Ovary (tissue), 7 donors: ENCODE measurements at regions not wholly inside any gene's neighbourhood (a gene's known extent, or its start where the extent isn't known, plus 50 kb on each side); places are given as distances from the start of the nearest gene placed in this dataset.

ENCODE experiments used
- DNase-seq, 5 donors: peaks; one replicate each; pipeline ENCODE4 v3.0.0-alpha.2; 2019 to 2020
- H3K27ac ChIP-seq, 2 donors: fragments of 200-600 bp; one replicate each; pipeline versions ENCODE4 v1.5.1 to v1.8.0; 2019 to 2022
- H3K27me3 ChIP-seq: fragments of 200-600 bp; one replicate; pipeline ENCODE4 v1.8.0; 2022
- H3K36me3 ChIP-seq: fragments of 200-600 bp; sonication (generic); one replicate; pipeline ENCODE4 v1.5.1; 2019
- H3K4me1 ChIP-seq: one replicate; pipeline ENCODE4 v1.8.1; 2013; ENCODE audit warnings: mild to moderate bottlenecking, moderate library complexity; ENCODE audit not compliant: insufficient read depth
- H3K4me3 ChIP-seq: fragments of 200-600 bp; sonication (generic); one replicate; pipeline ENCODE4 v1.5.1; 2017
- H3K9me3 ChIP-seq, 2 donors: fragments of 200-600 bp in 1 of 2; sonication (generic) in 1 of 2; one replicate each; pipeline versions ENCODE4 v1.5.1 to v1.8.1; 2013 to 2019; ENCODE audit warnings: mild to moderate bottlenecking in 1 of 2, moderate library complexity in 1 of 2
- EP300 ChIP-seq: sonication (generic); formaldehyde crosslinking; IDR thresholded peaks from one replicate; pipeline ENCODE4 v1.6.1; 2017; ENCODE audit warnings: antibody characterized with exemption
- POLR2A ChIP-seq: fragments of 450-650 bp; IDR thresholded peaks from one replicate; pipeline ENCODE4 v1.6.1; 2017; ENCODE audit warnings: antibody characterized with exemption, mild to moderate bottlenecking, moderate library complexity
- WGBS, 3 donors: extraction: QIAGEN DNeasy Blood & Tissue Kit in 1 of 3; methylation state at CpG; one replicate each; pipeline versions ENCODE4 v1.1.5 to v1.1.7; 2013 to 2017; 5-methylcytosine and 5-hydroxymethylcytosine counted together
- intact Hi-C, 4 donors: fragments of 100-400 bp; cut with DNase I; formaldehyde crosslinking; loops; one replicate each; pipeline versions ENCODE4 v1.11.0 to v1.15.1; 2022 to 2023
- TF ChIP-seq, protein P1 (sequence below), 3 donors: fragments of 450-650 bp in 2 of 3; fragments of 200-600 bp in 1 of 3; IDR thresholded peaks; one replicate each; pipeline versions ENCODE4 v1.5.1 to v1.8.0; 2016 to 2022; ENCODE audit warnings: antibody characterized with exemption in 3 of 3, mild to moderate bottlenecking in 1 of 3
- donor health status: DM: no; HTN: no; CAD: no; lungs with moderate emphysema.
- donor health status: DM: no; HTN: no; CAD: no.
- donor health status: Bipolar disorder and iron deficiency.
- donor health status: DM: no; HTN: no; CAD: no.
- donor health status: DM: yes; HTN: yes; CAD: no.

- intact Hi-C loops: no loop called here
- Histone ChIP-seq H3K4me1 (no peaks in the 10 kb centered on the region), H3K27ac (no peak overlapping the region), H3K9me3 (no peaks in the 10 kb centered on the region), H3K36me3 (no peaks in the 10 kb centered on the region), H3K4me3 (no peak overlapping the region), H3K27me3 (no peaks in the 10 kb centered on the region)
- TF ChIP-seq POLR2A: no peak
- no peak for TF ChIP-seq EP300
- TF ChIP-seq, protein P1, sequence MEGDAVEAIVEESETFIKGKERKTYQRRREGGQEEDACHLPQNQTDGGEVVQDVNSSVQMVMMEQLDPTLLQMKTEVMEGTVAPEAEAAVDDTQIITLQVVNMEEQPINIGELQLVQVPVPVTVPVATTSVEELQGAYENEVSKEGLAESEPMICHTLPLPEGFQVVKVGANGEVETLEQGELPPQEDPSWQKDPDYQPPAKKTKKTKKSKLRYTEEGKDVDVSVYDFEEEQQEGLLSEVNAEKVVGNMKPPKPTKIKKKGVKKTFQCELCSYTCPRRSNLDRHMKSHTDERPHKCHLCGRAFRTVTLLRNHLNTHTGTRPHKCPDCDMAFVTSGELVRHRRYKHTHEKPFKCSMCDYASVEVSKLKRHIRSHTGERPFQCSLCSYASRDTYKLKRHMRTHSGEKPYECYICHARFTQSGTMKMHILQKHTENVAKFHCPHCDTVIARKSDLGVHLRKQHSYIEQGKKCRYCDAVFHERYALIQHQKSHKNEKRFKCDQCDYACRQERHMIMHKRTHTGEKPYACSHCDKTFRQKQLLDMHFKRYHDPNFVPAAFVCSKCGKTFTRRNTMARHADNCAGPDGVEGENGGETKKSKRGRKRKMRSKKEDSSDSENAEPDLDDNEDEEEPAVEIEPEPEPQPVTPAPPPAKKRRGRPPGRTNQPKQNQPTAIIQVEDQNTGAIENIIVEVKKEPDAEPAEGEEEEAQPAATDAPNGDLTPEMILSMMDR (IDR thresholded peaks at IDR 0.05): no peak
- 69 to 85% (median 84%) methylated on average over 3 of the region's 3 CpGs for WGBS, 3 donors
- DNase-seq: no peak
Observed at GRCh38 chr14:101206556-101206955, 303.0 kb upstream of the RTL1 start.

GRCh38 chr14:101207041-101207440 is 303.5 kb upstream of the RTL1 start:
- no peaks in the 10 kb centered on the region for H3K4me1 ChIP-seq
- no peaks in the 10 kb centered on the region for H3K27me3 ChIP-seq
- intact Hi-C loops: no loop called here
- no peak overlapping the region for H3K4me3 ChIP-seq
- 69 to 75% (median 73%) methylated on average over 2 of the region's 2 CpGs for WGBS, 3 donors
- H3K9me3 ChIP-seq: no peaks in the 10 kb centered on the region
- DNase-seq: no peak
- no peak overlapping the region for H3K27ac ChIP-seq
- no peaks in the 10 kb centered on the region for H3K36me3 ChIP-seq
- TF ChIP-seq, protein P1 (IDR thresholded peaks at IDR 0.05): no peak
- TF ChIP-seq EP300 (no peak), POLR2A (no peak)

GRCh38 chr14:101207897-101208296 is 304.4 kb upstream of the RTL1 start:
- TF ChIP-seq, protein P1 (IDR thresholded peaks at IDR 0.05): no peak
- TF ChIP-seq POLR2A (no peak), EP300 (no peak)
- Histone ChIP-seq H3K27me3 (no peaks in the 10 kb centered on the region), H3K4me1 (no peaks in the 10 kb centered on the region), H3K27ac (no peak overlapping the region), H3K36me3 (no peaks in the 10 kb centered on the region), H3K4me3 (no peak overlapping the region), H3K9me3 (no peaks in the 10 kb centered on the region)
- DNase-seq: no peak
- intact Hi-C loops: no loop called here
- 4 to 13% (median 5%) methylated on average over 1 of the region's 1 CpG for whole genome bisulfite sequencing, 3 donors

DNA sequence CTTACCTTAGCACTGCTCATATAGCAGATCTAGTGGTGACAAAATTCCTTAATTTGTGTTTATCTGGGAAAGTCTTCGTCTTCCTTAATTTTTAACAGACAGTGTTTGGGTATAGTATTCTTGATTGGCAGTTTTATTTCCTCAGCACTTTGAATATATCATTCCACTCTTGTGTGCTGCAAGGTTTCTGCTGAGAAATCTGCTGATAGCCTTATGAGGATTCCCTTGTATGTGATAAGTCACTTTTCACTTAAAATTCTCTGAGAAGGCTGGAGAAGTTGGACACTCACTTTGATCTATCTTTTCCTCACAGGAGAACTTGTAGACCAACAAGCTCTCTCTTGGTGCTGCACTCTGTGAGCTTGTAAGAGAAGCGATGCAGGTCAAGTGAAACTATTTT is 306.1 kb upstream of the RTL1 start:
- intact Hi-C loops: no loop called here
- no peaks in the 10 kb centered on the region for H3K9me3 ChIP-seq
- H3K36me3 ChIP-seq: no peaks in the 10 kb centered on the region
- no peaks in the 10 kb centered on the region for H3K27me3 ChIP-seq
- no peaks in the 10 kb centered on the region for H3K4me1 ChIP-seq
- H3K4me3 ChIP-seq: no peak overlapping the region
- no peak overlapping the region for H3K27ac ChIP-seq
- no peak for DNase-seq
- WGBS, 3 donors: 77 to 88% (median 84%) methylated on average over 2 of the region's 2 CpGs
- TF ChIP-seq, protein P1 (IDR thresholded peaks at IDR 0.05): no peak
- no peak for TF ChIP-seq EP300
- no peak for TF ChIP-seq POLR2A

DNA sequence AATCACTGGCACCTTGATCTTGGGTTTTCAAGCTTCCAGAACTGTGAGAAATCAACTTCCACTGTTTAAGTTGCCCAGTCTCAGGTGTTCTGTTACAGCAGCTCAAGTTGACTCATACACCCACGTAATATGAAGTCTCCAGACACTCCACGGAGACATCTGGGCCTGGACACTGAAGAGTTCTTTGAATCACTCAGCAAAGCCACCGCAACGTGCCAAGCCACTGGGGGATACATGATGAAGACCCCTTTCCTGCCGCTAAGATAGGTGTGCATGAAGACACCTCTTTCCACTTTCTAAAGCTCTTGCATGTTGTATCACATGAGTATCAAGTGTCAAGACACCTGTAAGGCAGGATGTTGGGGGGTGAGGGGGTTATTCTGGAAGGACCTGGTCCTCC is 311.7 kb upstream of the RTL1 start:
- no peak overlapping the region for H3K4me3 ChIP-seq
- H3K36me3 ChIP-seq: no peaks in the 10 kb centered on the region
- no peak for DNase-seq
- no peak overlapping the region for H3K27ac ChIP-seq
- TF ChIP-seq, protein P1 (IDR thresholded peaks at IDR 0.05): no peak
- no peak for TF ChIP-seq POLR2A
- TF ChIP-seq EP300: no peak
- 83 to 93% (median 91%) methylated on average over 5 of the region's 5 CpGs for WGBS, 3 donors
- H3K27me3 ChIP-seq: no peaks in the 10 kb centered on the region
- intact Hi-C loops: no loop called here
- H3K9me3 ChIP-seq: no peaks in the 10 kb centered on the region
- H3K4me1 ChIP-seq: peaks cover 4% of the 10 kb centered on the region
